SK-N-DZ (cell line): ENCODE measurements at regions not wholly inside any gene's neighbourhood (a gene's known extent, or its start where the extent isn't known, plus 50 kb on each side); places are given as distances from the start of the nearest gene placed in this dataset.

Source experiments
- DNase-seq: peaks from one replicate; pipeline ENCODE4 v3.0.0-alpha.2; 2015; ENCODE audit warnings: low spot score

- DNase-seq = no peak
These were observed 1457.0 kb downstream of the BRD1 start for GRCh38 chr22:48370508-48371325.

- DNase-seq = no peak
These were observed 1457.7 kb downstream of the BRD1 start for GRCh38 chr22:48369789-48370507.

- DNase-seq = no peak
These were observed 1458.6 kb downstream of the BRD1 start for GRCh38 chr22:48368975-48369525.

GRCh38 chr22:48367731-48368130 is 1459.9 kb downstream of the BRD1 start:
- no peak for DNase-seq

GRCh38 chr22:48366591-48366990 is 1461.1 kb downstream of the BRD1 start:
- DNase-seq = no peak

GRCh38 chr22:48366056-48366455 is 1461.6 kb downstream of the BRD1 start:
- no peak for DNase-seq

- no peak for DNase-seq
These were observed 1462.3 kb downstream of the BRD1 start for GRCh38 chr22:48365386-48365785.

- DNase-seq = no peak
These were observed 1464.8 kb downstream of the BRD1 start for GRCh38 chr22:48362721-48363404.

- no peak for DNase-seq
These were observed 1466.5 kb downstream of the BRD1 start for GRCh38 chr22:48361099-48361639.

GRCh38 chr22:48359613-48359965 is 1468.1 kb downstream of the BRD1 start:
- no peak for DNase-seq

- no peak for DNase-seq
These were observed 1468.6 kb downstream of the BRD1 start for GRCh38 chr22:48358886-48359612.

- no peak for DNase-seq
These were observed 1469.7 kb downstream of the BRD1 start for GRCh38 chr22:48357961-48358360.

GRCh38 chr22:48357196-48357595 is 1470.5 kb downstream of the BRD1 start:
- no peak for DNase-seq

GRCh38 chr22:48356731-48357130 is 1470.9 kb downstream of the BRD1 start:
- DNase-seq = no peak

- no peak for DNase-seq
These were observed 1473.6 kb downstream of the BRD1 start for GRCh38 chr22:48354096-48354495.

GRCh38 chr22:48353116-48353947 is 1474.3 kb downstream of the BRD1 start:
- no peak for DNase-seq

- no peak for DNase-seq
These were observed 1475.4 kb downstream of the BRD1 start for GRCh38 chr22:48352086-48352911.

- no peak for DNase-seq
These were observed 1476.1 kb downstream of the BRD1 start for GRCh38 chr22:48351376-48352085.

GRCh38 chr22:48350456-48350855 is 1477.2 kb downstream of the BRD1 start:
- DNase-seq = no peak
